ENCODE measurements at regions not wholly inside any gene's neighbourhood (a gene's known extent, or its start where the extent isn't known, plus 50 kb on each side); places are given as distances from the start of the nearest gene placed in this dataset.
"Not testable (repeated sequence)": the region's sequence is repeated elsewhere in the genome, so short reads cannot be mapped to it uniquely, and the experiment has no call there.

GRCh38 chr12:125311050-125311449 is 245.8 kb downstream of the AACS start:
- DNase-seq (ENCODE audit: low read depth) = no peak

- no peak for DNase-seq (ENCODE audit: low read depth)
These were observed 247.2 kb downstream of the AACS start for GRCh38 chr12:125312471-125312870.

GRCh38 chr12:125314051-125314755 is 249.0 kb downstream of the AACS start:
- DNase-seq (ENCODE audit: low read depth) = no peak

GRCh38 chr12:125315771-125316170 is 250.5 kb downstream of the AACS start:
- DNase-seq (ENCODE audit: low read depth) = no peak

GRCh38 chr12:125320177-125320576 is 254.9 kb downstream of the AACS start:
- no peak for DNase-seq (ENCODE audit: low read depth)

GRCh38 chr12:125324861-125325490 is 259.7 kb downstream of the AACS start:
- DNase-seq (ENCODE audit: low read depth) = no peak

GRCh38 chr12:125329239-125330102 is 264.2 kb downstream of the AACS start:
- DNase-seq (ENCODE audit: low read depth) = no peak

- DNase-seq (ENCODE audit: low read depth) = no peak
These were observed 265.6 kb downstream of the AACS start for GRCh38 chr12:125330645-125331341.

- DNase-seq (ENCODE audit: low read depth) = no peak
These were observed 266.3 kb downstream of the AACS start for GRCh38 chr12:125331342-125332052.

- DNase-seq (ENCODE audit: low read depth) = no peak
These were observed 267.7 kb downstream of the AACS start for GRCh38 chr12:125332900-125333299.

- DNase-seq (ENCODE audit: low read depth) = no peak
These were observed 271.0 kb downstream of the AACS start for GRCh38 chr12:125336246-125336645.

- DNase-seq (ENCODE audit: low read depth) = no peak
These were observed 275.6 kb downstream of the AACS start for GRCh38 chr12:125340791-125341190.

- no peak for DNase-seq (ENCODE audit: low read depth)
These were observed 276.2 kb downstream of the AACS start for GRCh38 chr12:125341422-125341821.

- no peak for DNase-seq (ENCODE audit: low read depth)
These were observed 278.4 kb downstream of the AACS start for GRCh38 chr12:125343649-125344048.

GRCh38 chr12:125346362-125346761 is 281.1 kb downstream of the AACS start:
- DNase-seq (ENCODE audit: low read depth) = no peak

GRCh38 chr12:125351788-125352187 is 286.6 kb downstream of the AACS start:
- DNase-seq (ENCODE audit: low read depth) = no peak

GRCh38 chr12:125353002-125353401 is 287.8 kb downstream of the AACS start:
- DNase-seq (ENCODE audit: low read depth) = not testable (repeated sequence)

- DNase-seq (ENCODE audit: low read depth) = no peak
These were observed 288.6 kb downstream of the AACS start for GRCh38 chr12:125353871-125354270.

GRCh38 chr12:125355614-125356013 is 290.4 kb downstream of the AACS start:
- no peak for DNase-seq (ENCODE audit: low read depth)

GRCh38 chr12:125356111-125356510 is 290.9 kb downstream of the AACS start:
- DNase-seq (ENCODE audit: low read depth) = no peak

GRCh38 chr12:125357561-125357960 is 292.3 kb downstream of the AACS start:
- no peak for DNase-seq (ENCODE audit: low read depth)

- DNase-seq (ENCODE audit: low read depth) = no peak
These were observed 295.3 kb downstream of the AACS start for GRCh38 chr12:125360540-125360939.

Data from HS-27A (cell line).